Astrocyte of the cerebellum (primary cell): ENCODE measurements at regions not wholly inside any gene's neighbourhood (a gene's known extent, or its start where the extent isn't known, plus 50 kb on each side); places are given as distances from the start of the nearest gene placed in this dataset.

Experiments used
- DNase-seq: peaks from one replicate; pipeline ENCODE4 v3.0.0-alpha.2; 2011; ENCODE audit warnings: low read depth
- H3K4me3 ChIP-seq: 2 replicates; pipeline ENCODE4 v1.5.1; 2011; ENCODE audit warnings: mild to moderate bottlenecking, low read depth, low read length, moderate library complexity
- CTCF ChIP-seq: IDR thresholded peaks from 2 replicates; pipeline ENCODE4 v1.5.1; 2012; ENCODE audit warnings: low read length, low read depth, moderate library complexity, mild to moderate bottlenecking; ENCODE audit errors: missing control alignments
- in situ Hi-C: cut with HindIII; loops from 2 replicates; pipeline ENCODE4 v1.10.0; 2017; ENCODE audit warnings: low sequenced_read_pairs

GRCh38 chr12:19794116-19794515 is 354.8 kb downstream of the AEBP2 start:
- no peak overlapping the region for H3K4me3 ChIP-seq
- no peak for TF ChIP-seq CTCF
- DNase-seq, result peak; percentile 66
- in situ Hi-C loops, result no loop called here

DNA sequence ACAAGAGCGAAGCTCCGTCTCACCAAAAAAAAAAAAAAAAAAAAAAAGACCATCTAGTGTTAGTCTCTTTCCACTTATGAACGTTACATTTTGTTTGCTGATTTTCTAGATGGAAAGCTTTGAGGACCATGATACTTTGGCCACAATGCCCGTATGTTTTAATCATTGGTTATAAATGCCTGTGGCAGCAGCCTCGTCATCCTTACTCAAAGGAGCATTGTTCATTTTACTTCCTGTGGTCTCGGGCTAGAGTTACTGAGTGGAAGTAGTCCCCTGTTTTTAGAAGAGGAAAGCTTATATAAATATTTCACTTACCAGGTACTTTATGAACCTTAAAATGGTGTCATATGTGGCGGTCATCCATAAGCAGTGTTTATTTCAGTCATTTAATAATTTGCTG is 359.9 kb downstream of the AEBP2 start:
- TF ChIP-seq CTCF, result no peak
- no peak overlapping the region for H3K4me3 ChIP-seq
- in situ Hi-C loops, result no loop called here
- DNase-seq, result peak; percentile 85

- DNase-seq, result peak; percentile 92
- H3K4me3 ChIP-seq, result no peak overlapping the region
- no peak for TF ChIP-seq CTCF
- in situ Hi-C loops, result no loop called here
Observed at GRCh38 chr12:19799895-19800602, 360.8 kb downstream of the AEBP2 start.

DNA sequence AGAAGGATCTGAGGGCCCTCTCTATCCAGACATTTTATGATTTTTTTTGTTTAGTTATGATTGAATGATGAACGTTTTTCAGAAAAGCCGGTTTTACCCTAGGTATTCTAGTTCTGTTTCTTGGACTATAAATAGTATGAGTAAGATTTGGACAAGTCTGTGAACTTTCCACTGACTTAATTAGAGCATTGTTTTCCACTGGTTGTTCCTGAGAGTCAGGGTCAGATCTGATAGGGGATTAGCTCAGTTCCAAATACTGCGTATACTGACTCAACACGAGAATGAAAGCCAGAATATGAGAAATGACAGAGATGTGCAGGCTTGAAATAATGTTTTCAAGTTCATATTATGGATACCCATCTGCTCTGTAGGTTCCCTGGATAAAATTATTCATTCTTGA is 361.6 kb downstream of the AEBP2 start:
- in situ Hi-C loops, result no loop called here
- DNase-seq, result no peak
- no peak overlapping the region for H3K4me3 ChIP-seq

DNA sequence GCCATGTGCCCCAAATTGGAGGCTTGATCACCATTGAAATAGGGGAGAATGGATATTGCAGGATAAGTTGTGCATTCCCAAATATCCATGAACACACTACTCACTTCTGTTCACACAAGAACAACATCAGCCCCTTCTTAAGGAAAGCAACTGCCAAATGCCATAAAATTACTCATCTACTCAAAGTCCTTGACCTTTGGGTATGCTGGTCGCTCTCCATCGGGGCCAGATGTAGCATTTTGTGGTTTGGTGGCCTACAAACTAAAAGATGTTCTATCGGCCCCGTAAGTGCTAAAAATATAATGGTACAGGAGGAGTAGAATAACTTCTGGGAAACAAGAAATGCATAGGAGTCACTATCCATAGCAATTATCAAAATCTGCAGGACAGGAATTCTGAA is 362.6 kb downstream of the AEBP2 start:
- H3K4me3 ChIP-seq, result no peak overlapping the region
- TF ChIP-seq CTCF, result no peak
- in situ Hi-C loops, result no loop called here
- no peak for DNase-seq

More for the DNA sequence above, 361.6 kb downstream of the AEBP2 start:
- no peak for TF ChIP-seq CTCF

DNA sequence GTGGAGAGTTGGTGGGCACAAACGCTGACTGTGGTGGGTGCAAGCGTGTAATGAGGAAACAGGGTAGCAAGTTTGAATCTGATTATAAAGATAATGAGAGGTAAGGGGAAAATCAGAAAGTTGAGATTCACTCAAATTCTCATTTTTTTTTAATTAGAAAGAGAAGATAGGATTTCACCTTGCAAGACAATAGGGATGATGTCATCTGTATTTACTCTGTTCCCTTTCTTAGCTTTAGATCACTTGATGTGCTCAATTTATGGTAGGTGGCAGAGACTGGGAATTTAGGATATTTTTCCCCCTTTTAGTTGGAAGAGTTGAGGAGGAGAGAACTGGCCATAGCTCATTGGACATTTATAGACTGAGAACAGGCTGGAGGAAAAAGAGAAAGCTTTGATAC is 363.6 kb downstream of the AEBP2 start:
- TF ChIP-seq CTCF, result no peak
- DNase-seq, result no peak
- in situ Hi-C loops, result no loop called here
- H3K4me3 ChIP-seq, result no peak overlapping the region

DNA sequence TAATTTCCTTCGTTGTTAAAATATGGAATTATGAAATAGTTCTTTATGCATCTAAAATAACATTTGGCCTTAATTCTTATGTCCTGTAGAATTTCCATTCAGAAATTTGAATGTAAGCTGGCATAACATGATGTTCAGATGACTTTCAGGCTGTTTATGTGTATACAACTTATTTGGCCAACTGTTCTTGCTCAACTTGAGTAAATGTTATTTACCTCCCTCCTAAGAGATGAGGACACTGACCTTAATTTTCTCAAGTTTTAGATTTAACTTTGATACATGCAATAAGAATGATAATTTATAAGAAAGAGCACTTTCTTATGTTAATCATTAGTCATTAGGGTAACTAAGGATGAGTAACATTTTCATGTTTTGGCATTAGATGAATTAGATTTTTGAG is 365.4 kb downstream of the AEBP2 start:
- TF ChIP-seq CTCF, result no peak
- in situ Hi-C loops, result no loop called here
- H3K4me3 ChIP-seq, result no peak overlapping the region
- no peak for DNase-seq
